Stomach (tissue), 4 donors: ENCODE measurements at regions not wholly inside any gene's neighbourhood (a gene's known extent, or its start where the extent isn't known, plus 50 kb on each side); places are given as distances from the start of the nearest gene placed in this dataset.

Experiments used
- CTCF ChIP-seq, 7 experiments: fragments of 450-650 bp in 4 of 7; fragments of 200-600 bp in 3 of 7; sonication (generic) in 3 of 7; IDR thresholded peaks; one replicate each; pipeline ENCODE4 v1.5.1; 2016 to 2019; ENCODE audit warnings: antibody characterized with exemption in 7 of 7, control low read depth in 2 of 7, mild to moderate bottlenecking in 1 of 7
- EP300 ChIP-seq: sonication (generic); formaldehyde crosslinking; IDR thresholded peaks from one replicate; pipeline ENCODE4 v1.6.1; 2017; ENCODE audit warnings: antibody characterized with exemption
- POLR2A ChIP-seq, 4 donors: fragments of 450-650 bp; IDR thresholded peaks; one replicate each; pipeline ENCODE4 v1.6.1; 2016; ENCODE audit warnings: antibody characterized with exemption in 4 of 4, control low read depth in 2 of 4, mild to moderate bottlenecking in 1 of 4, moderate library complexity in 1 of 4
- POLR2AphosphoS5 ChIP-seq, 3 donors: sonication (generic); formaldehyde crosslinking; IDR thresholded peaks; one replicate each; pipeline ENCODE4 v1.6.1; 2016; ENCODE audit warnings: antibody characterized with exemption in 3 of 3

DNA sequence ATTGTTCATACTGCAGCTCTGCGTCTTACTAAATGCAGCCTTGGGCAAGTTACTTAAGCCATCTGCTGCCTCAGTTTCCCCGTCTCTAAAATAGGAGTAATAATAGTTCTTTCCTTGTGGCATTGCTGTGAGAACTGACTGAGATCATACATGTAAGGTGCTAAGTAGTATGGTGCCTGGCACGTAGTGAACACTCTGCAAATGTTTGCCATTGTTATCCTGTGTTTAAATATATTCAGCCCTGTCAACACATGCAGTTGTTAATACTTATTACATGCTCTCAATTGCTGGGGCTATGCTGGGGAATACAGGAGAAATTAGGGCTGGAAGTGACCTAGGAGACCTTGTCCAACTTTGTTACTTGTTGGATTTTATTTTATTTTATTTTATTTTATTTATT, 105.2 kb upstream of the RAI14 start:
- TF ChIP-seq CTCF (IDR thresholded peaks at IDR 0.05): no peak
- no peak for TF ChIP-seq POLR2AphosphoS5 (IDR thresholded peaks at IDR 0.05)
- TF ChIP-seq POLR2A (IDR thresholded peaks at IDR 0.05): no peak
- TF ChIP-seq EP300: no peak
